Tibial artery (tissue), 4 donors: ENCODE measurements at regions not wholly inside any gene's neighbourhood (a gene's known extent, or its start where the extent isn't known, plus 50 kb on each side); places are given as distances from the start of the nearest gene placed in this dataset.

Source experiments
- DNase-seq, 2 donors: peaks; one replicate each; pipeline ENCODE4 v3.0.0-alpha.2; 2019
- H3K27ac ChIP-seq, 2 donors: fragments of 200-600 bp; sonication (generic) in 1 of 2; 1 replicate in 1 of 2; 2 replicates in 1 of 2; pipeline ENCODE4 v1.5.1; 2018 to 2019; ENCODE audit warnings: mild to moderate bottlenecking in 1 of 2
- H3K27me3 ChIP-seq, 2 donors: fragments of 200-600 bp; sonication (generic) in 1 of 2; one replicate each; pipeline versions ENCODE4 v1.5.1 to v1.6.0; 2016 to 2019
- H3K36me3 ChIP-seq, 3 donors: fragments of 200-600 bp; sonication (generic) in 2 of 3; one replicate each; pipeline ENCODE4 v1.5.1; 2016 to 2019; ENCODE audit warnings: mild to moderate bottlenecking in 2 of 3
- H3K4me1 ChIP-seq, 4 donors: fragments of 200-600 bp; sonication (generic) in 2 of 4; 1 replicate in 3 of 4; 2 replicates in 1 of 4; pipeline ENCODE4 v1.5.1; 2016 to 2019
- H3K4me3 ChIP-seq, 2 donors: fragments of 200-600 bp; sonication (generic) in 1 of 2; 1 replicate in 1 of 2; 2 replicates in 1 of 2; pipeline ENCODE4 v1.5.1; 2018 to 2019; ENCODE audit warnings: mild to moderate bottlenecking in 2 of 2
- H3K9me3 ChIP-seq, 3 donors: fragments of 200-600 bp; sonication (generic) in 1 of 3; one replicate each; pipeline ENCODE4 v1.5.1; 2016 to 2019
- CTCF ChIP-seq, 2 experiments: fragments of 200-600 bp in 1 of 2; fragments of 450-650 bp in 1 of 2; IDR thresholded peaks; one replicate each; pipeline ENCODE4 v1.5.1; 2017 to 2019; ENCODE audit warnings: antibody characterized with exemption in 2 of 2, mild to moderate bottlenecking in 1 of 2, moderate library complexity in 1 of 2
- intact Hi-C: fragments of 100-400 bp; cut with DNase I; formaldehyde crosslinking; loops from one replicate; pipeline ENCODE4 v1.15.0; 2023; ENCODE audit warnings: low total_unique reads

- Histone ChIP-seq H3K27ac (no peak overlapping the region), H3K4me1 (no peaks in the 10 kb centered on the region), H3K36me3 (no peaks in the 10 kb centered on the region), H3K27me3 (no peaks in the 10 kb centered on the region), H3K9me3 (peaks cover 0 to 9% (median 9%) of the 10 kb centered on the region in 3 donors), H3K4me3 (no peak overlapping the region)
- DNase-seq = no peak
- no peak for TF ChIP-seq CTCF (IDR thresholded peaks at IDR 0.05)
- intact Hi-C loops = no loop called here
Measured at GRCh38 chr2:114231921-114232320, 210.5 kb upstream of the DPP10 start.

GRCh38 chr2:114237331-114237730 is 205.1 kb upstream of the DPP10 start:
- Histone ChIP-seq H3K36me3 (no peaks in the 10 kb centered on the region), H3K9me3 (peaks cover 0 to 9% (median 9%) of the 10 kb centered on the region in 3 donors), H3K4me3 (no peak overlapping the region), H3K27ac (no peak overlapping the region), H3K27me3 (no peaks in the 10 kb centered on the region), H3K4me1 (no peaks in the 10 kb centered on the region)
- no peak for TF ChIP-seq CTCF (IDR thresholded peaks at IDR 0.05)
- intact Hi-C loops = no loop called here
- no peak for DNase-seq

- Histone ChIP-seq H3K27ac (no peak overlapping the region), H3K9me3 (peaks cover 0 to 9% (median 9%) of the 10 kb centered on the region in 3 donors), H3K4me3 (no peak overlapping the region), H3K4me1 (no peaks in the 10 kb centered on the region), H3K27me3 (no peaks in the 10 kb centered on the region), H3K36me3 (no peaks in the 10 kb centered on the region)
- intact Hi-C loops = no loop called here
- no peak for DNase-seq
- no peak for TF ChIP-seq CTCF (IDR thresholded peaks at IDR 0.05)
Measured at GRCh38 chr2:114238910-114239559, 203.4 kb upstream of the DPP10 start.

GRCh38 chr2:114248648-114249047 is 193.8 kb upstream of the DPP10 start:
- intact Hi-C loops = no loop called here
- Histone ChIP-seq H3K9me3 (no peaks in the 10 kb centered on the region), H3K4me1 (no peaks in the 10 kb centered on the region), H3K27ac (no peak overlapping the region), H3K27me3 (no peaks in the 10 kb centered on the region), H3K4me3 (no peak overlapping the region), H3K36me3 (no peaks in the 10 kb centered on the region)
- TF ChIP-seq CTCF (IDR thresholded peaks at IDR 0.05) = no peak
- DNase-seq = no peak

GRCh38 chr2:114252713-114253112 is 189.7 kb upstream of the DPP10 start:
- no peak for DNase-seq
- no peak overlapping the region for H3K27ac ChIP-seq
- no peak for TF ChIP-seq CTCF (IDR thresholded peaks at IDR 0.05)
- no peaks in the 10 kb centered on the region for H3K4me1 ChIP-seq
- no peaks in the 10 kb centered on the region for H3K27me3 ChIP-seq
- H3K36me3 ChIP-seq = no peaks in the 10 kb centered on the region
- intact Hi-C loops = no loop called here
- no peak overlapping the region for H3K4me3 ChIP-seq
- H3K9me3 ChIP-seq = no peaks in the 10 kb centered on the region

GRCh38 chr2:114254875-114255274 is 187.6 kb upstream of the DPP10 start:
- no peak for DNase-seq
- H3K27me3 ChIP-seq = no peaks in the 10 kb centered on the region
- no peak for TF ChIP-seq CTCF (IDR thresholded peaks at IDR 0.05)

More at GRCh38 chr2:114254875-114255274, 187.6 kb upstream of the DPP10 start:
- Histone ChIP-seq H3K4me1 (no peaks in the 10 kb centered on the region), H3K27ac (no peak overlapping the region), H3K4me3 (no peak overlapping the region), H3K9me3 (no peaks in the 10 kb centered on the region), H3K36me3 (no peaks in the 10 kb centered on the region)
- intact Hi-C loops = no loop called here
